B cell (primary cell): ENCODE measurements at regions not wholly inside any gene's neighbourhood (a gene's known extent, or its start where the extent isn't known, plus 50 kb on each side); places are given as distances from the start of the nearest gene placed in this dataset.

Source experiments
- EZH2 ChIP-seq: IDR thresholded peaks from 2 replicates; pipeline ENCODE4 v1.6.1; 2012; ENCODE audit warnings: borderline replicate concordance, low read depth, mild to moderate bottlenecking, moderate library complexity, low read length; ENCODE audit not compliant: insufficient read depth, poor library complexity, severe bottlenecking
- TF ChIP-seq, protein P1 (sequence below): fragments of 200-600 bp; IDR thresholded peaks from one replicate; pipeline ENCODE4 v1.8.0; 2022; ENCODE audit warnings: antibody characterized with exemption, mild to moderate bottlenecking

DNA sequence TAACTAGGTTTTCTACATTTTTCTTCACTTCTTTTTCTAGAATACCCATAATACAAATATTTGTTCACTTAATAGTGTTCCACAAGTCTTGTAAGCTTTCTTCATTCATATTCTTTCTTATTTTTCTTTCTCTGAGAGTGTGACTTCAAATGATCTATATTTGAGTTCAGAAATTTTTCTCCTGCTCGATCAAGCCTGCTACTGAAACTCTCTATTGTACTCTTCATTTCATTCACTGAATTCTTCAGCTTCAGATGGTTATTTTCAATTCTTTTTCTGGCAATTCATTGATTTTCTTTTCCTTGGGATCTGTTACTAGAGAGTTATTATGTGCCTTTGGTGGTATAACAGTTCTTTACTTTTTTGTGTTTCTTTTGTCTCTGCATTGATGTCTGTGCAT, 82.5 kb upstream of the CAMK1G start:
- TF ChIP-seq, protein P1, sequence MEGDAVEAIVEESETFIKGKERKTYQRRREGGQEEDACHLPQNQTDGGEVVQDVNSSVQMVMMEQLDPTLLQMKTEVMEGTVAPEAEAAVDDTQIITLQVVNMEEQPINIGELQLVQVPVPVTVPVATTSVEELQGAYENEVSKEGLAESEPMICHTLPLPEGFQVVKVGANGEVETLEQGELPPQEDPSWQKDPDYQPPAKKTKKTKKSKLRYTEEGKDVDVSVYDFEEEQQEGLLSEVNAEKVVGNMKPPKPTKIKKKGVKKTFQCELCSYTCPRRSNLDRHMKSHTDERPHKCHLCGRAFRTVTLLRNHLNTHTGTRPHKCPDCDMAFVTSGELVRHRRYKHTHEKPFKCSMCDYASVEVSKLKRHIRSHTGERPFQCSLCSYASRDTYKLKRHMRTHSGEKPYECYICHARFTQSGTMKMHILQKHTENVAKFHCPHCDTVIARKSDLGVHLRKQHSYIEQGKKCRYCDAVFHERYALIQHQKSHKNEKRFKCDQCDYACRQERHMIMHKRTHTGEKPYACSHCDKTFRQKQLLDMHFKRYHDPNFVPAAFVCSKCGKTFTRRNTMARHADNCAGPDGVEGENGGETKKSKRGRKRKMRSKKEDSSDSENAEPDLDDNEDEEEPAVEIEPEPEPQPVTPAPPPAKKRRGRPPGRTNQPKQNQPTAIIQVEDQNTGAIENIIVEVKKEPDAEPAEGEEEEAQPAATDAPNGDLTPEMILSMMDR: no peak
- TF ChIP-seq EZH2: no peak
